Pons (tissue), 1 donor: ENCODE measurements at regions not wholly inside any gene's neighbourhood (a gene's known extent, or its start where the extent isn't known, plus 50 kb on each side); places are given as distances from the start of the nearest gene placed in this dataset.

Experiments used
- DNase-seq: peaks from one replicate; pipeline ENCODE4 v3.0.0-alpha.2; 2016; ENCODE audit warnings: low spot score

GRCh38 chr5:135723491-135723890 lies 111.0 kb upstream of the SLC25A48 start:
- DNase-seq = no peak

GRCh38 chr5:135721548-135722090 lies 112.8 kb upstream of the SLC25A48 start:
- no peak for DNase-seq

- DNase-seq = no peak
Observed at GRCh38 chr5:135720191-135720590, 114.3 kb upstream of the SLC25A48 start.

GRCh38 chr5:135719428-135720063 lies 114.9 kb upstream of the SLC25A48 start:
- DNase-seq = no peak

GRCh38 chr5:135718651-135719050 lies 115.8 kb upstream of the SLC25A48 start:
- DNase-seq = no peak

GRCh38 chr5:135718151-135718550 lies 116.3 kb upstream of the SLC25A48 start:
- DNase-seq = no peak

- DNase-seq = no peak
Observed at GRCh38 chr5:135715267-135716055, 119.0 kb upstream of the SLC25A48 start.

- DNase-seq = no peak
Observed at GRCh38 chr5:135714126-135714894, 120.2 kb upstream of the SLC25A48 start.

- no peak for DNase-seq
Observed at GRCh38 chr5:135713161-135713915, 121.1 kb upstream of the SLC25A48 start.

- no peak for DNase-seq
Observed at GRCh38 chr5:135711911-135712310, 122.6 kb upstream of the SLC25A48 start.

GRCh38 chr5:135710045-135710675 lies 124.3 kb upstream of the SLC25A48 start:
- peak; percentile 13 for DNase-seq

- DNase-seq = no peak
Observed at GRCh38 chr5:135709208-135709575, 125.3 kb upstream of the SLC25A48 start.

GRCh38 chr5:135708481-135709207 lies 125.8 kb upstream of the SLC25A48 start:
- DNase-seq = no peak

- no peak for DNase-seq
Observed at GRCh38 chr5:135707302-135707701, 127.2 kb upstream of the SLC25A48 start.

GRCh38 chr5:135706893-135707292 lies 127.6 kb upstream of the SLC25A48 start:
- DNase-seq = no peak

- DNase-seq = no peak
Observed at GRCh38 chr5:135706474-135706873, 127.7 kb upstream of the CXCL14 start.

- no peak for DNase-seq
Observed at GRCh38 chr5:135705941-135706466, 127.2 kb upstream of the CXCL14 start.

GRCh38 chr5:135705141-135705631 lies 126.4 kb upstream of the CXCL14 start:
- no peak for DNase-seq

- no peak for DNase-seq
Observed at GRCh38 chr5:135704616-135705015, 125.8 kb upstream of the CXCL14 start.

- DNase-seq = no peak
Observed at GRCh38 chr5:135703016-135703550, 124.3 kb upstream of the CXCL14 start.
